Activated naive CD8-positive, alpha-beta T cell (primary cell): ENCODE measurements at regions not wholly inside any gene's neighbourhood (a gene's known extent, or its start where the extent isn't known, plus 50 kb on each side); places are given as distances from the start of the nearest gene placed in this dataset.
"Not testable (repeated sequence)": the region's sequence is repeated elsewhere in the genome, so short reads cannot be mapped to it uniquely, and the experiment has no call there.

Source experiments
- H3K27ac Mint-ChIP-seq: one replicate; pipeline ENCODE4 v1.8.0; 2021; ENCODE audit warnings: mixed read lengths
- H3K27me3 Mint-ChIP-seq: one replicate; pipeline ENCODE4 v1.8.0; 2021; ENCODE audit warnings: mixed read lengths
- H3K36me3 Mint-ChIP-seq: one replicate; pipeline ENCODE4 v1.8.0; 2021; ENCODE audit warnings: mixed read lengths
- H3K4me1 Mint-ChIP-seq: one replicate; pipeline ENCODE4 v1.8.0; 2021; ENCODE audit warnings: low read depth, mixed read lengths
- H3K4me3 Mint-ChIP-seq: one replicate; pipeline ENCODE4 v1.8.0; 2021; ENCODE audit warnings: mild to moderate bottlenecking, mixed read lengths
- H3K9me3 Mint-ChIP-seq: one replicate; pipeline ENCODE4 v1.8.0; 2021; ENCODE audit warnings: low read depth, mixed read lengths

DNA sequence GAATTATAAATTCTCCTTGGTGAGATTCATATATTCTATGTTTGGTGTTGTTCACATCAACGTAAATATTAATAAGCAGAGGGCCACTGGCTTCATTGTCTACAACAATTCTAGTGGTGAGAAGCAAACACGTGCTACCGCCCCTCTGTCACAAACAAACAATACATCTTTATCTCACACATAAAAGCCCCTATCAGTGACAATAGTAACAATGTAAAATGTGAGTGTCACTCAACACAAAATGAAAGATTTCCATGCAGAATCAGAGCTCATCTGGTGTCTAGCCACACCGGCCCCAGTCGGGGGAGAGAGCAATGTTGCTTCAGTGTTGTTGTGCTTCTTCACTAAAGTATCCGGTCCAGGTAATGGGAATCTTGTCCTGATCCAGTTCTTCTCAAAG is 932.6 kb downstream of the SOCS6 start:
- H3K4me3 Mint-ChIP-seq: no peak overlapping the region
- no peak overlapping the region for H3K27ac Mint-ChIP-seq
- no peaks in the 10 kb centered on the region for H3K27me3 Mint-ChIP-seq
- H3K9me3 Mint-ChIP-seq: no peaks in the 10 kb centered on the region
- no peaks in the 10 kb centered on the region for H3K4me1 Mint-ChIP-seq
- no peaks in the 10 kb centered on the region for H3K36me3 Mint-ChIP-seq

DNA sequence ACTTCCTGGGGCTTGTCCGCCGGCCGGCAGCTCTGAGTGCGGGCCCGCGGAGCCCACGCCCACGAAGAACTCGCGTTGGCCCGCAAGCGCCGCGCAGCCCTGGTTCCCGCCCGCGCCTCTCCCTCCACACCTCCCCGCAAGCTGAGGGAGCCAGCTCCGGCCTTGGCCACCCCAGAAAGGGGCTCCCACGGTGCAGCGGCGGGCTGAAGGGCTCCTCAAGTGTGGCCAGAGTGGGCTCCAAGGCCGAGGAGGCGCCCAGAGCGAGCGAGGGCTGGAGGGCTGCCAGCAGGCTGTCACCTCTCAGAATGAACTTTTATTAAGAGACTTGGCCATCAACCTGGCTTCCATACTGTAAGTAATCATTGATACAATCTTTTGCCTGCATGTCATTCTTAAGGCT is 923.9 kb downstream of the SOCS6 start:
- not testable (repeated sequence) for H3K4me1 Mint-ChIP-seq, H3K36me3 Mint-ChIP-seq, H3K4me3 Mint-ChIP-seq, H3K9me3 Mint-ChIP-seq, H3K27ac Mint-ChIP-seq, H3K27me3 Mint-ChIP-seq

DNA sequence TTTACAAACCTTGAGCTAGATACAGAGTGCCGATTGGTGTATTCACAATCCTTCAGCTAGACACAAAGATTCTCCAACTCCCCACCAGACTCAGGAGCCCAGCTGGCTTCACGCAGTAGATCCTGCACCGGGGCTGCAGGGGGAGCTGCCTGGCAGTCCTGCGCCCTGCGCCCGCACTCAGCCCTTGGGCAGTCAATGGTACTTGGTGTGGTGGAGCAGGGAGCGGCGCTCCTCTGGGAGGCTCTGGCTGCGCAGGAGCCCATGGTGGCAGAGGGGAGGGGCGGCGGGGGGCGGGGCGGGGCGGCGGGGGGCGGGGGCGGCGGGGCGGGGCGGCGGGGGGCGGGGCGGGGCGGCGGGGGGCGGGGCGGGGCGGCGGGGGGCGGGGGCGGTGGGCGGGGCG is 923.4 kb downstream of the SOCS6 start:
- Mint-ChIP-seq H3K27me3 (no peaks in the 10 kb centered on the region), H3K4me1 (no peaks in the 10 kb centered on the region), H3K4me3 (no peak overlapping the region), H3K27ac (no peak overlapping the region), H3K36me3 (no peaks in the 10 kb centered on the region), H3K9me3 (no peaks in the 10 kb centered on the region)

DNA sequence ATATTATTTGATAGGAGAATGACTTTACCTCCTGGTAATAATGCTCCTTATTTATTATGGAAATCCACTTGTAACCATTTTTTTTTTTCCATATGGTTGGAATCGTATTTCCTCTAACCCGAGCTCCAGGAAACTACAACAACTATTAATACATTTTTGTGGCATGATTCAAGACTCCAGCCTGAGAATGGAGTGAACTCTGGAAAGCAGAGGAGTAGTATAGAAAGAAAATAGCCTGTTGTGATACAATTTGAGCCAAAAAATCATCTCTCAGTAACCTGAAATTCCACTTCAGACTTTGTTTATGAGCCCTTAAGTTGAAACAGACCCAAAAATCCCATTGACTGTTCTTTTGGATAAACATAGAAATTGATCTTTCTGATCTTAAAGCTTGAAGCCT is 921.1 kb downstream of the SOCS6 start:
- H3K4me3 Mint-ChIP-seq: no peak overlapping the region
- no peaks in the 10 kb centered on the region for H3K9me3 Mint-ChIP-seq
- H3K27me3 Mint-ChIP-seq: no peaks in the 10 kb centered on the region
- H3K4me1 Mint-ChIP-seq: no peaks in the 10 kb centered on the region
- no peaks in the 10 kb centered on the region for H3K36me3 Mint-ChIP-seq
- H3K27ac Mint-ChIP-seq: no peak overlapping the region

DNA sequence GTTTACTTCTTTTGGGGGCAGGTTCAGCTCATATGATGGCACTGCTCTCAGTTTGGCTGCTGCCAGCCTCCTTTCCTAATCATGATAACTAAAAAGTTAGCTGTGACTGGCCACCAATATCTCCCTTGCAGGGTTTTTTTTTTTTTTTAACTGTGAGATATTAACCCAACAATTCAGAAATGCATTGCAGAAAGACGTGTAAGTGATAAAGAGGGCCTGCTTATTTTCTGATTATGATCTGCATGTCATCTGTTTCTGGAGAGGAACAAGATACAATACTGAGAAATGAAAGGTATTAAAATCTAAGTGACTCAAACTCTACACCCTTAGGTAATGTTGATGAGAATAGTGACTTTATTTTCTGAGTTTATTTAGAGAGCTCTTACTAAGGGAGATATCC is 905.6 kb downstream of the SOCS6 start:
- H3K9me3 Mint-ChIP-seq: no peaks in the 10 kb centered on the region
- H3K27ac Mint-ChIP-seq: no peak overlapping the region
- no peak overlapping the region for H3K4me3 Mint-ChIP-seq
- H3K4me1 Mint-ChIP-seq: no peaks in the 10 kb centered on the region
- H3K36me3 Mint-ChIP-seq: no peaks in the 10 kb centered on the region
- peaks cover 2% of the 10 kb centered on the region for H3K27me3 Mint-ChIP-seq

DNA sequence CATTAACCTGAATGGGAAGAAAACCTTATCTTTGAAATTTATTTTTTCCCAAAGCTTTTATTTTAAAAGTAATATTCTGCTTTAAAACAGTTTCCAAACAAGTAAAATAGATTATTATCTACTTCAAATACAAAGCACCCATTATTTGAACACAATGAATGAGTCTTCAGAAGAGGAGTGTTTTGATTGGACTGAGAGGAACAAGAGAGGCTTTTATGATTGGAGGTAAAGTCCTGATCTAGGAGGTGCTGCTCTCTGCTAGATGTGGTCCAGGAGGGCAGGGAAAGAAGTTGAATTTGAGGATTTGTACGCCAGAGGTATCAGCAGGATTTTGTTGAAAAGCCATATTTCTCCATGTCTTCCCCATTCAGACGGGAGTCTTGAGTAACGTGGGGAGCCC is 900.7 kb downstream of the SOCS6 start:
- Mint-ChIP-seq H3K9me3 (no peaks in the 10 kb centered on the region), H3K4me1 (no peaks in the 10 kb centered on the region), H3K36me3 (no peaks in the 10 kb centered on the region), H3K27me3 (peaks cover 2% of the 10 kb centered on the region), H3K27ac (no peak overlapping the region), H3K4me3 (no peak overlapping the region)

DNA sequence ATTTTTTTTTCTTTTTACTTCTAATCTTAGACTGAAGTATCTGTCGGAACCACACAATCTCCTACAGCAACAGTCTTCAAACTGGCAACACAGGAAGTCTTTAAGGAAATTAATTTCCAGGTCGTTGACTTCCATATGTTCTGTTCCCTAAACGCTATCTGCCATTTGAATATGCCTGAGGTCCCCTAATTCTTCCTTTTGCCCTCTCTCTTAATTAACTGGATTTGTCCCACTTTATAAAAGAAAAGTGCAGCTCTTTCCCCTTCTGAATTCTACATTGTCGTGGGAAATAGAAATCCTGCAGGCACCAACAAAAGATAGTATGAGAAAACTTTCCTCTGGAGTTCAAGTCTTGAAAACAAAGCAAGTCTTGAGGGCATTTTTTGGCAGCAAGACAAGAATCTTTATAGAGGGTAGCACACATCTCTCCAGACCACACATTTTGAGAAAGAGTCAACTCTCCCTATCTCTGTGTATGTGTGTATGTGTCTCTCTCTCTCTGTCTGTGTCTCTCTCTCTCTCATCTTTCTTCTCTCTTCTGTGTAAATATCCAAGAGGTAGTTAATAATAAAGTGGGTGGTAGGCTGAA is 879.8 kb downstream of the SOCS6 start:
- Mint-ChIP-seq H3K27me3 (no peaks in the 10 kb centered on the region), H3K4me3 (no peak overlapping the region), H3K36me3 (no peaks in the 10 kb centered on the region), H3K4me1 (no peaks in the 10 kb centered on the region), H3K9me3 (no peaks in the 10 kb centered on the region), H3K27ac (no peak overlapping the region)

DNA sequence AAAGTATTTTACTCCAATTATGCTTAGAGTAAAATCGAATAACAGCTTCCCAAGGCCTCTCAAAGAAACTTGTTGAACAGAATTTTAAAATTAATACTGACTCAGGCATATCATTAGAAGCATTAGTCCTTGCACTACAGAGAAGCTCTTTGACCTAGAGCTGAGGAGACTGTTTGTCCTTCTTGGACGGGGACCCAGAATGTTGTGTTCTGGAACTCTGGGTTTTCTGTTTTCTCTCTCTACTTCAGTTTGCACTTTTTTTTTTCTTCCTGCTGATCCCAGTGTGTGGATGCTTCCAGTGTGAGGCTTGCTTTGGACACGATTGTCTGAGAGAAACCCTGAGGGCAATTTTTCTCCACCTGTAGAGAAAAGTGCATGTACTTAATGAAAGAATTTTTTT is 847.6 kb downstream of the SOCS6 start:
- H3K36me3 Mint-ChIP-seq: no peaks in the 10 kb centered on the region
- no peaks in the 10 kb centered on the region for H3K4me1 Mint-ChIP-seq
- no peak overlapping the region for H3K27ac Mint-ChIP-seq
- no peaks in the 10 kb centered on the region for H3K27me3 Mint-ChIP-seq
- no peaks in the 10 kb centered on the region for H3K9me3 Mint-ChIP-seq
- H3K4me3 Mint-ChIP-seq: no peak overlapping the region

DNA sequence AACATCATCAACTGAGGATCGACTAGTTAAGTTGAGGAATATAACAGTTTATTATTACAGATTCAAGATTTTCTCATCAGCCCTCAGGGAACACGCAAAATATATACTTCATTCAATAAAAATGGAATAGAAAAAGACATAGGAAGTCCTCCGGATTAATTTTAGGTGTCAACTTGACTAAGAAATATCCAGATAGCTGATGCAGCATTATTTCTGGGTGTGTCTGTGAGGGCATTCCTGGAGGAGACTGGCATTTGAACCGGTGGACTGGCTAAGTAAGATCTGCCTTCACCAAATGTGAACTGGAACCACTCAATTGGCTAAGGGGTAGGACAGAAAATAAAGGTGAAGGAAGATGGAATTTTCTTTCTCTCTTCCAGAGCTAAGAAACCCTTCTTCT is 845.3 kb downstream of the SOCS6 start:
- no peak overlapping the region for H3K4me3 Mint-ChIP-seq
- H3K27ac Mint-ChIP-seq: no peak overlapping the region
- H3K36me3 Mint-ChIP-seq: no peaks in the 10 kb centered on the region
- no peaks in the 10 kb centered on the region for H3K4me1 Mint-ChIP-seq
- H3K9me3 Mint-ChIP-seq: no peaks in the 10 kb centered on the region
- no peaks in the 10 kb centered on the region for H3K27me3 Mint-ChIP-seq

DNA sequence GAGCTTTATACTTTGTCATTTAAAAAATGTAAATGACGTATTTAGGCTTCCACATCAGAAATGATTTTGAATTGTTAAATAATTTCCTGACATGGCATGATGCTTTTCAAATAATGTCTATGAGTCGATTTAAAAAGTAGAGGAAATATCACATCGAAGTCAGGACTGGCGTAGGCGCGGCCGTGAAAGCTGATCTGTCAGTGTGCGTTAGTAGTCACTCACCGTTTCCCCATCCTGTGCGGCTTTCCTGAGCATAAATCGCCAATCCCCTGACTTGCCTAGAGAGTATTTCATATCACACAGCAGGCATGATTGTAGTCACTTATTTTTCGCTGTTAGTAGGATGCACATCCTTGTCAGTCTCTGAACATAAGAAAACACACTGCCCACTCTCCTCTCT is 843.1 kb downstream of the SOCS6 start:
- Mint-ChIP-seq H3K27me3 (no peaks in the 10 kb centered on the region), H3K36me3 (no peaks in the 10 kb centered on the region), H3K9me3 (no peaks in the 10 kb centered on the region)

DNA sequence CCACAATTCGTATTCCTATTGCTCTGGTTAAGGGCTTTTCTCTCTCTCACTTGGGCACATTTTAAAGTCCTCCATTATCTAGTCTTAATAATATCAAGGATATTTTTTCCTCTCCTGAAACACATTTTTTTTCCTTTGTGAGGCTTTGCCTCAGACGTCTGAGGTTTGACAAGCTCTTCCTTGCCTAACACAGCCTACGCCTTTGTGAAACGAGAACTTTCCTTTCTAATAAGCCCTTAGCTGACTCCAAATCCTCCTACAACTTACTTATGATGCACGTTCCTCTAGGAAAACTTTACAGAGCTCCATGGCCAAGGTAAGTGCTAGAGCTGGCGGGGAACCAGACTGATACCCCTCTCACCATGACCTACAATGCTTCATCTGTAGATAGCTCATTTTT is 841.5 kb downstream of the SOCS6 start:
- Mint-ChIP-seq H3K9me3 (no peaks in the 10 kb centered on the region), H3K36me3 (no peaks in the 10 kb centered on the region), H3K4me3 (no peak overlapping the region), H3K4me1 (no peaks in the 10 kb centered on the region), H3K27me3 (no peaks in the 10 kb centered on the region), H3K27ac (no peak overlapping the region)

More for the DNA sequence above, 843.1 kb downstream of the SOCS6 start:
- H3K4me3 Mint-ChIP-seq: no peak overlapping the region
- H3K4me1 Mint-ChIP-seq: no peaks in the 10 kb centered on the region
- no peak overlapping the region for H3K27ac Mint-ChIP-seq

DNA sequence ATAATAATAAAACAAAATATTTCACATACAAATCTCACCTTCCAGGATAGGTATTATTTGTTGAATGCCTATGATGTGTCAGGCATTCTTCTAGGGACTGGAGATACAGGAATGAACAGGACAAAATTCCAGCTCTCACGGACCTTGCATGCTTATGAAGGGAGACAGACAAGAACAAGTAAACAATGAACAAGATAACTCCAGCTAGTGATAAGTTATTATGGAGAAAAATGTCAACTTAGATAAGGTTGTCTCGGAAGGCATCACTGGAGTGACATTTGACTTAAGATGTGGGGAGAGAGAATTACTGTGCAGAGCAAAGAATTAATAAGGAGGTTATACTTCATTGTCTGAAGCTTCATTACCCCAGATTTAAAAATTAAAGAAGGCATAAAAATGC is 836.7 kb downstream of the SOCS6 start:
- peaks cover 3% of the 10 kb centered on the region for H3K36me3 Mint-ChIP-seq
- no peak overlapping the region for H3K4me3 Mint-ChIP-seq
- H3K27me3 Mint-ChIP-seq: no peaks in the 10 kb centered on the region
- peaks cover 25% of the 10 kb centered on the region for H3K9me3 Mint-ChIP-seq
- no peaks in the 10 kb centered on the region for H3K4me1 Mint-ChIP-seq
- H3K27ac Mint-ChIP-seq: no peak overlapping the region

DNA sequence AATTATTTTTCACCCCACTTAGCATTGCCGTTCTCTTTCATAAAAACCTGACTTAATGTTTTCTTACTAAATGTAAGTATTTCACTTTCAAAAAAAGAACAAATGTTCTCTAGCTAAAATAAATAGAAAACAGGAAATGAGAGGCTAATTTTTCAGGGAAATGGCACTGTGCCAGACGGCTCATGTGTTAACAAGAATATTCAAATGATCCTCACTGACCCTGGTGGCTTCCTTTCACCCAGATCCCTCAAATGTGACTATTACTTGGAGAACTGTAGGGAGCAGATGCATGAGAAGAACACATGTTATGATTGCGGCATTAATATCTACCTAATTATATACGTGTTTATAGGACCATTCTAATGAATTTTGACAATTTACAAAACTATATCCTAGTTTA is 827.7 kb downstream of the SOCS6 start:
- Mint-ChIP-seq H3K27ac (no peak overlapping the region), H3K9me3 (peaks cover 16% of the 10 kb centered on the region), H3K4me3 (no peak overlapping the region), H3K36me3 (peaks cover 2% of the 10 kb centered on the region), H3K27me3 (no peaks in the 10 kb centered on the region), H3K4me1 (no peaks in the 10 kb centered on the region)

DNA sequence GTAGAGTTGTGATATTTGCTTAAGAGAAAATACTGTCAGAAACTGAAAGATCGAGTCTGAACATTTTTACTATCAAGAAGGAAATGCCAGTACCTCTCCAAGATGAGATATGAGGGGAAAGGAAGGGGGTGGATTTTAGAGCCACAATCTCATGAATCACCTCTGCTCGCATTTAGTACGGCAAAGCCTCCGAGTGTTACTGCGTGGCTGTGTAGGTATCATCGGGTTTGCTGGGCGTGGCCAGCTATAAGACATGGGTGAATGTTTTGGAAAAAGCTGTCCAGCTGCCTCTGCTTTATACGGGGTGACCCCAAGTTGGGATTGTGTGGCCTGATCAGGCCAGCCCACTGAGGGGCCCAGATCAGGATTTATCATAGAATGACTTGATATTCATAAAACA is 826.4 kb downstream of the SOCS6 start:
- Mint-ChIP-seq H3K27ac (no peak overlapping the region), H3K9me3 (peaks cover 7% of the 10 kb centered on the region), H3K4me1 (no peaks in the 10 kb centered on the region), H3K4me3 (no peak overlapping the region), H3K36me3 (no peaks in the 10 kb centered on the region), H3K27me3 (no peaks in the 10 kb centered on the region)

DNA sequence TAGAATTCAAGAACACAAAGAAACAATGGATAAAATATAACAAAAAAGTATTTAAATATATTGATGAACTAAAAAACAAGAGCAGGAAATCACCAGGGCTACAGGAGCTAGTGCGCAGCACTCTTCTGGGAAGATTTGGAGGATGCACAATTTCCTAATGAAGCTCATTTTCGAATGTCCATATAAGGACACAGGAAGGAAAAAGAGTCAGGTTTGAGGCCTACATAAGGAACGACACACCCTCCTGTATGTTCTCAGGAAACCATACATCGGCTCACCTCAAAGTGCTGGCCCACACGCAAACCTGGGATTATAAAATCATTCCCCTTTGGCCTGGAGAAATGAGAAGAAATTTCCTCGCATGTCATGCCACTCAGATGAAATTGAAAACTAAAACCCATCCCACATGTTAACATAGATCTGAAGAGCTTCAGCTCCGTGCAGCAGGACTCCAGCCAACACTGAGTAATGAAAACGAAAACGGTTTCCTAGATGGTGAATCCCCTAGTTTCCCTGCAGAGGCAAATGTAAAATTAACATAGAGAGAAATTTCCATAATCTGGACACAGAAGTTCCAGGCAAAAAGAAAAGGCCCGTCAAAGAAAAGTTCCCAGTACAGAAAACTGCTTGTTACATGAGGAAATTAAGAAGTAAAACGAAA is 825.8 kb downstream of the SOCS6 start:
- Mint-ChIP-seq H3K27ac (no peak overlapping the region), H3K27me3 (no peaks in the 10 kb centered on the region), H3K9me3 (peaks cover 4% of the 10 kb centered on the region), H3K4me3 (no peak overlapping the region), H3K36me3 (no peaks in the 10 kb centered on the region), H3K4me1 (no peaks in the 10 kb centered on the region)

DNA sequence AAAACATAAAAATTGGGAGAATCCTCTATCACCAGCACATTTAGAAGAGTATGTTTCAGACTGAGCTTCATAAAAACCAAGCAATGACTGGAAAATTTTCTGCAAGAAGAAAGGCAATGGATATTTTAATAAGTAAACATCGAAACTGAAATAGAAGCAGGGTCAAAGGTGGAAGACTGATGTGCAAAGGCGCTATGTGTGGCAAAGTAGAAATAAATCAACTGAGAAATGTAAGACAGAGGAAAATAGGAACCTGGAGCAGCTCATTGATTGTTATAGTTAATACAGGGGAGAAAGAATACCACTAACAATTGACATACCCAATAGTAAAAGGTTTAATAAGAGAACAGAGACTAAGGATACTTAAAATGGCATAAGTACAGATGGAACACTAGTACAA is 818.4 kb downstream of the SOCS6 start:
- peaks cover 2% of the 10 kb centered on the region for H3K27me3 Mint-ChIP-seq
- no peak overlapping the region for H3K27ac Mint-ChIP-seq
- H3K36me3 Mint-ChIP-seq: no peaks in the 10 kb centered on the region
- no peaks in the 10 kb centered on the region for H3K4me1 Mint-ChIP-seq
- no peak overlapping the region for H3K4me3 Mint-ChIP-seq
- H3K9me3 Mint-ChIP-seq: no peaks in the 10 kb centered on the region
